ENCODE measurements at regions not wholly inside any gene's neighbourhood (a gene's known extent, or its start where the extent isn't known, plus 50 kb on each side); places are given as distances from the start of the nearest gene placed in this dataset.

- TF ChIP-seq, protein P1, sequence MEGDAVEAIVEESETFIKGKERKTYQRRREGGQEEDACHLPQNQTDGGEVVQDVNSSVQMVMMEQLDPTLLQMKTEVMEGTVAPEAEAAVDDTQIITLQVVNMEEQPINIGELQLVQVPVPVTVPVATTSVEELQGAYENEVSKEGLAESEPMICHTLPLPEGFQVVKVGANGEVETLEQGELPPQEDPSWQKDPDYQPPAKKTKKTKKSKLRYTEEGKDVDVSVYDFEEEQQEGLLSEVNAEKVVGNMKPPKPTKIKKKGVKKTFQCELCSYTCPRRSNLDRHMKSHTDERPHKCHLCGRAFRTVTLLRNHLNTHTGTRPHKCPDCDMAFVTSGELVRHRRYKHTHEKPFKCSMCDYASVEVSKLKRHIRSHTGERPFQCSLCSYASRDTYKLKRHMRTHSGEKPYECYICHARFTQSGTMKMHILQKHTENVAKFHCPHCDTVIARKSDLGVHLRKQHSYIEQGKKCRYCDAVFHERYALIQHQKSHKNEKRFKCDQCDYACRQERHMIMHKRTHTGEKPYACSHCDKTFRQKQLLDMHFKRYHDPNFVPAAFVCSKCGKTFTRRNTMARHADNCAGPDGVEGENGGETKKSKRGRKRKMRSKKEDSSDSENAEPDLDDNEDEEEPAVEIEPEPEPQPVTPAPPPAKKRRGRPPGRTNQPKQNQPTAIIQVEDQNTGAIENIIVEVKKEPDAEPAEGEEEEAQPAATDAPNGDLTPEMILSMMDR (IDR thresholded peaks at IDR 0.05; ENCODE audit: low read depth, low read length), result no peak
- no peak overlapping the region for H3K4me3 ChIP-seq (ENCODE audit: low read depth, low read length)
- no peaks in the 10 kb centered on the region for H3K9me3 ChIP-seq (ENCODE audit: control insufficient read depth, insufficient read depth, low read length)
- ChIA-PET POLR2A (no interaction called here), CTCF (no interaction called here)
- H3K27ac ChIP-seq (ENCODE audit: low read depth, low read length), result no peak overlapping the region
- H3K27me3 ChIP-seq (ENCODE audit: control insufficient read depth, insufficient read depth, low read length), result no peaks in the 10 kb centered on the region
- no peak for DNase-seq (ENCODE audit: low read depth, low spot score)
Observed at GRCh38 chr7:113639221-113639620, 279.6 kb downstream of the PPP1R3A start.

DNA sequence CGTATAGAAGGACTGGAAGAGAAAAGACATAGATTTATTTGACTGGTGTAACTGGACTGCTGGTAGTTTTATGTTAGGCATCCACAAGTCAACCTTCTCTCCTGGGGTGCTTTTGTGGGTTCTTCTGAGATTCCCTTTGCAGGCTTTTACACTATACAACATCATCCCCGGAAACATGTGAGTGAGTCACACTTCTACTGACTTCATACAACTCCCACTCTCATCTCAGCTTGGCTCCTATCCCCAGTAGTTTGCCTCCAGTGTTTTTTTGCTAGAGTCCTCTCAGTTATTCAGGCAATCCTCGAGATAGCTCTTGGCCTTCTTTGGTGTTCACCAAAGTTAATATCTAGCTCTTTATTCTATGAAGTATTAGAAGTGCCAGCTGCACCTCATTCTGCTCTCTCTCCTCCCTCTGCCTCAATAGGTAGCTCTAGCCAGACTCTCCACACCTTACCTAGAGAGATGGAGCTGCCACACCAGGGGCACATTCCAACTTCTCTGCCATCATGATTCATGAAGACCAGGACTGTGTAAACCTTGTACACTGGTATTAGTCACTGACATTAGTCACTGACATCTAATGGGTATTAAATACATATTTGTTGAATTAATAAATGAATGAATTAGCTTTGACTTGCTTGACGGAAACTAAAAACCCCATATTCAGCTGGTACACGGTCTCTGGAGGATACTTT is 281.9 kb downstream of the PPP1R3A start:
- Histone ChIP-seq H3K27me3 (ENCODE audit: control insufficient read depth, insufficient read depth, low read length) (no peaks in the 10 kb centered on the region), H3K27ac (ENCODE audit: low read depth, low read length) (peak overlapping the region; percentile 23), H3K9me3 (ENCODE audit: control insufficient read depth, insufficient read depth, low read length) (no peaks in the 10 kb centered on the region), H3K4me3 (ENCODE audit: low read depth, low read length) (no peak overlapping the region)
- DNase-seq (ENCODE audit: low read depth, low spot score), result peak; percentile 30
- ChIA-PET POLR2A (no interaction called here), CTCF (no interaction called here)
- TF ChIP-seq, protein P1 (IDR thresholded peaks at IDR 0.05; ENCODE audit: low read depth, low read length), result no peak

- ChIA-PET POLR2A (no interaction called here), CTCF (no interaction called here)
- TF ChIP-seq, protein P1 (IDR thresholded peaks at IDR 0.05; ENCODE audit: low read depth, low read length), result no peak
- no peak for DNase-seq (ENCODE audit: low read depth, low spot score)
- H3K27me3 ChIP-seq (ENCODE audit: control insufficient read depth, insufficient read depth, low read length), result no peaks in the 10 kb centered on the region
- H3K9me3 ChIP-seq (ENCODE audit: control insufficient read depth, insufficient read depth, low read length), result no peaks in the 10 kb centered on the region
- H3K4me3 ChIP-seq (ENCODE audit: low read depth, low read length), result no peak overlapping the region
- no peak overlapping the region for H3K27ac ChIP-seq (ENCODE audit: low read depth, low read length)
Observed at GRCh38 chr7:113635492-113635891, 283.3 kb downstream of the PPP1R3A start.

- CTCF ChIA-PET, result no interaction called here
- TF ChIP-seq, protein P1 (IDR thresholded peaks at IDR 0.05; ENCODE audit: low read depth, low read length), result no peak
- Histone ChIP-seq H3K27ac (ENCODE audit: low read depth, low read length) (no peak overlapping the region), H3K27me3 (ENCODE audit: control insufficient read depth, insufficient read depth, low read length) (no peaks in the 10 kb centered on the region), H3K9me3 (ENCODE audit: control insufficient read depth, insufficient read depth, low read length) (no peaks in the 10 kb centered on the region), H3K4me3 (ENCODE audit: low read depth, low read length) (no peak overlapping the region)
- POLR2A ChIA-PET, result no interaction called here
- no peak for DNase-seq (ENCODE audit: low read depth, low spot score)
Observed at GRCh38 chr7:113633073-113633472, 285.7 kb downstream of the PPP1R3A start.

GRCh38 chr7:113628948-113629847 is 289.6 kb downstream of the PPP1R3A start:
- POLR2A ChIA-PET, result no interaction called here
- TF ChIP-seq, protein P1 (IDR thresholded peaks at IDR 0.05; ENCODE audit: low read depth, low read length), result no peak
- H3K9me3 ChIP-seq (ENCODE audit: control insufficient read depth, insufficient read depth, low read length), result no peaks in the 10 kb centered on the region
- no peak overlapping the region for H3K27ac ChIP-seq (ENCODE audit: low read depth, low read length)
- CTCF ChIA-PET, result interaction anchor here (0.7 kb wide), 1 partner anchor 167 kb away, joined by 3 read pairs; no protein-coding TSS in a partner anchor
- DNase-seq (ENCODE audit: low read depth, low spot score), result peak; percentile 24
- no peak overlapping the region for H3K4me3 ChIP-seq (ENCODE audit: low read depth, low read length)
- H3K27me3 ChIP-seq (ENCODE audit: control insufficient read depth, insufficient read depth, low read length), result no peaks in the 10 kb centered on the region

Data from AG04450 (cell line).